ENCODE measurements at regions not wholly inside any gene's neighbourhood (a gene's known extent, or its start where the extent isn't known, plus 50 kb on each side); places are given as distances from the start of the nearest gene placed in this dataset.

- TF ChIP-seq CTCF (IDR thresholded peaks at IDR 0.05) (no peak), POLR2AphosphoS5 (IDR thresholded peaks at IDR 0.05) (no peak), POLR2A (IDR thresholded peaks at IDR 0.05) (no peak), EP300 (IDR thresholded peaks at IDR 0.05) (no peak)
Measured at GRCh38 chr3:163809540-163809993, 1268.7 kb downstream of the SI start.
